ENCODE measurements at regions not wholly inside any gene's neighbourhood (a gene's known extent, or its start where the extent isn't known, plus 50 kb on each side); places are given as distances from the start of the nearest gene placed in this dataset.

GRCh38 chr11:91926965-91927364 lies 297.7 kb upstream of the FAT3 start:
- no peak for TF ChIP-seq CTCF (IDR thresholded peaks at IDR 0.05)
- TF ChIP-seq RCOR1 (IDR thresholded peaks at IDR 0.05; ENCODE audit: low read length) = no peak
- TF ChIP-seq REST (IDR thresholded peaks at IDR 0.05; ENCODE audit: low read depth, low read length) = no peak
- TF ChIP-seq JUND (IDR thresholded peaks at IDR 0.05) = no peak
- TF ChIP-seq POLR2AphosphoS5 (IDR thresholded peaks at IDR 0.05; ENCODE audit: low read depth, low read length) = no peak
- no peak for TF ChIP-seq RAD21 (IDR thresholded peaks at IDR 0.05; ENCODE audit: low read length)
- TF ChIP-seq NFIC (IDR thresholded peaks at IDR 0.05; ENCODE audit: borderline replicate concordance) = no peak
- no peak for TF ChIP-seq SIN3A (IDR thresholded peaks at IDR 0.05; ENCODE audit: borderline replicate concordance, low read depth, low read length)
- TF ChIP-seq ELF1 (IDR thresholded peaks at IDR 0.05) = no peak
- TF ChIP-seq EP300 (IDR thresholded peaks at IDR 0.05; ENCODE audit: borderline replicate concordance in 1 of 2, low read depth in 1 of 2, low read length in 1 of 2) = no peak
- no peak for TF ChIP-seq SMC3 (IDR thresholded peaks at IDR 0.05; ENCODE audit: low read depth, low read length)

All from SK-N-SH (cell line).